CD4-positive, alpha-beta T cell (primary cell): ENCODE measurements at regions not wholly inside any gene's neighbourhood (a gene's known extent, or its start where the extent isn't known, plus 50 kb on each side); places are given as distances from the start of the nearest gene placed in this dataset.

Source experiments
- ATAC-seq: fragments of 200-7000 bp; cut with Tn5 transposase; one replicate; pipeline ENCODE4 v1.10.0; 2022; ENCODE audit warnings: mild to moderate bottlenecking; ENCODE audit not compliant: poor library complexity
- CTCF ChIA-PET: fragments of 350-600 bp; sonication (Branson Sonifier 250); formaldehyde crosslinking; loops from one replicate; lab custom pipeline; 2021; ENCODE audit warnings: antibody characterized with exemption, inconsistent platforms; lab: Charles Lee
- POLR2A ChIA-PET: fragments of 350-600 bp; sonication (Branson Sonifier 250); formaldehyde crosslinking; loops from one replicate; lab custom pipeline; 2021; ENCODE audit warnings: antibody characterized with exemption, inconsistent platforms; lab: Charles Lee
- DNase-seq, 14 experiments: peaks; one replicate each; pipeline ENCODE4 v3.0.0-alpha.2; 2013 to 2020; ENCODE audit warnings: mixed read lengths in 2 of 14
- H3K27ac ChIP-seq, 2 donors: one replicate each; pipeline versions ENCODE4 v1.5.1 to v1.7.0; 2013; ENCODE audit warnings: low read length in 2 of 2, low read depth in 1 of 2, mild to moderate bottlenecking in 1 of 2
- H3K27me3 ChIP-seq, 2 experiments: 1 replicate in 1 of 2; 2 replicates in 1 of 2; pipeline versions ENCODE4 v1.6.1 to v1.7.0; 2013; ENCODE audit warnings: low read length in 2 of 2, control low read depth in 1 of 2, mild to moderate bottlenecking in 1 of 2, moderate library complexity in 1 of 2; ENCODE audit not compliant: insufficient read depth in 2 of 2, control insufficient read depth in 1 of 2
- H3K36me3 ChIP-seq: one replicate; pipeline ENCODE4 v1.6.1; 2013; ENCODE audit warnings: low read length, control low read depth; ENCODE audit not compliant: insufficient read depth
- H3K4me1 ChIP-seq: one replicate; pipeline ENCODE4 v1.6.1; 2013; ENCODE audit warnings: low read length, control low read depth; ENCODE audit not compliant: insufficient read depth
- H3K4me3 ChIP-seq: one replicate; pipeline ENCODE4 v1.5.1; 2013; ENCODE audit warnings: mild to moderate bottlenecking, low read length, moderate library complexity
- H3K9me3 ChIP-seq, 2 experiments: 1 replicate in 1 of 2; 2 replicates in 1 of 2; pipeline versions ENCODE4 v1.6.1 to v1.7.0; 2013; ENCODE audit warnings: low read length in 2 of 2, mild to moderate bottlenecking in 2 of 2, control low read depth in 1 of 2, moderate library complexity in 1 of 2; ENCODE audit not compliant: control insufficient read depth in 1 of 2, insufficient read depth in 1 of 2
- H3K27ac Mint-ChIP-seq: one replicate; pipeline ENCODE4 v1.8.0; 2020; ENCODE audit warnings: mixed read lengths
- H3K27me3 Mint-ChIP-seq: one replicate; pipeline ENCODE4 v1.8.0; 2021; ENCODE audit warnings: mixed read lengths
- H3K36me3 Mint-ChIP-seq: one replicate; pipeline ENCODE4 v1.8.0; 2021; ENCODE audit warnings: low read depth, mixed read lengths
- H3K4me1 Mint-ChIP-seq: one replicate; pipeline ENCODE4 v1.8.0; 2021; ENCODE audit warnings: low read depth, mixed read lengths
- H3K4me3 Mint-ChIP-seq: one replicate; pipeline ENCODE4 v1.8.0; 2020; ENCODE audit warnings: mild to moderate bottlenecking, mixed read lengths
- H3K9me3 Mint-ChIP-seq: one replicate; pipeline ENCODE4 v1.8.0; 2020; ENCODE audit warnings: mixed read lengths
- CTCF ChIP-seq: fragments of 200-600 bp; IDR thresholded peaks from one replicate; pipeline ENCODE4 v1.8.0; 2022; ENCODE audit warnings: antibody characterized with exemption, mild to moderate bottlenecking
- intact Hi-C, 2 experiments: fragments of 100-400 bp; cut with DNase I in 1 of 2; cut with micrococcal nuclease in 1 of 2; formaldehyde crosslinking; loops; one replicate each; pipeline versions ENCODE4 v1.15.1 to v1.9.0; 2023 to 2025; cut with DNase I, micrococcal nuclease

GRCh38 chr22:49721211-49721763 is 106.4 kb downstream of the BRD1 start:
- peaks cover 9% of the 10 kb centered on the region for H3K27me3 Mint-ChIP-seq
- Histone ChIP-seq H3K27ac (no peak overlapping the region), H3K27me3 (peaks cover under 1 to 6% of the 10 kb centered on the region in 2 experiments), H3K4me3 (no peak overlapping the region), H3K36me3 (no peaks in the 10 kb centered on the region), H3K9me3 (no peaks in the 10 kb centered on the region), H3K4me1 (peaks cover 22% of the 10 kb centered on the region)
- H3K9me3 Mint-ChIP-seq = no peaks in the 10 kb centered on the region
- ATAC-seq (no peak), DNase-seq (no peak)
- peaks cover 16% of the 10 kb centered on the region for H3K4me1 Mint-ChIP-seq
- POLR2A ChIA-PET = no interaction called here
- CTCF ChIA-PET = no interaction called here
- no peaks in the 10 kb centered on the region for H3K36me3 Mint-ChIP-seq
- H3K4me3 Mint-ChIP-seq = no peak overlapping the region
- intact Hi-C loops = loop anchor here in 1 of 2 experiments (10.0 kb wide), 1 partner anchor 666 kb away; no protein-coding TSS in a partner anchor
- no peak overlapping the region for H3K27ac Mint-ChIP-seq
- TF ChIP-seq CTCF = no peak

DNA sequence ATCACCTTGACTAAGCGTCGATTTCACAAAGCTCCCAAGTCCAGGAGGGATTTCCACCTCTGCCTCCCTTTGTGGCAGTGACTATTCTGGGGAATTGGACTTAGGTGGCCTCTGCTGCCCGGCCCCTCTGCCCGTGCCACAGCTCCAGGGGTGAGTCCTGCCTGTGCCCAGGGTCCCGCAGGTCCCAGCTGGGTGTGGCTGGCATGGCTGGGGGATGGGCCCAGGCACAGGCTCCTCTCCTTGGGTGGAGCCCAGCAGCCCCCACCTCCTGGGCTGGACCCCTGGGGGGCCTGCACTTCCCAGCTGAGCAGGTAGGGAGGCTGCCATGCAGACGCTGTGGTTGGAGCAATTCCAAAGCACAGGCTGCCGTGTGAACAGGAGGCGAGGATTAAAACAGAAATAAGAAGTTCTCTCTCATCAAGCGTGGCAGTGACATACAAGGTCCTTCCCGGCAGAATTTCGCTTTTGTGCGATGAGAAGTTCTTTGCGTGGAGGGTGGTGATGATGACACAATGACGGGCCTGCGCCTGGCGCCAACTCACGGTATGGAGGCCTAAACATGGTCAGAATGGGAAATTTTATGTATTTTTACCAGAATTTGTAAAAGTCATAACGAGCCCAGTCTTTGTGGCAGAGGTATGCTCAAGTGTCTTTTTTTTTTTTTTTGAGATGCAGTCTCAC is 107.3 kb downstream of the BRD1 start:
- intact Hi-C loops = loop anchor here in 1 of 2 experiments (10.0 kb wide), 1 partner anchor 666 kb away; no protein-coding TSS in a partner anchor
- Mint-ChIP-seq H3K36me3 (no peaks in the 10 kb centered on the region), H3K27me3 (peaks cover 5% of the 10 kb centered on the region), H3K27ac (no peak overlapping the region), H3K4me3 (no peak overlapping the region), H3K9me3 (no peaks in the 10 kb centered on the region), H3K4me1 (peaks cover 16% of the 10 kb centered on the region)
- H3K4me1 ChIP-seq = peaks cover 21% of the 10 kb centered on the region
- H3K27me3 ChIP-seq = peaks cover 0 to 5% of the 10 kb centered on the region in 2 experiments
- no peak for TF ChIP-seq CTCF
- H3K27ac ChIP-seq = no peak overlapping the region
- DNase-seq = no peak
- no peaks in the 10 kb centered on the region for H3K36me3 ChIP-seq
- H3K4me3 ChIP-seq = no peak overlapping the region
- H3K9me3 ChIP-seq = no peaks in the 10 kb centered on the region
- ChIA-PET CTCF (no interaction called here), POLR2A (no interaction called here)
- no peak for ATAC-seq

DNA sequence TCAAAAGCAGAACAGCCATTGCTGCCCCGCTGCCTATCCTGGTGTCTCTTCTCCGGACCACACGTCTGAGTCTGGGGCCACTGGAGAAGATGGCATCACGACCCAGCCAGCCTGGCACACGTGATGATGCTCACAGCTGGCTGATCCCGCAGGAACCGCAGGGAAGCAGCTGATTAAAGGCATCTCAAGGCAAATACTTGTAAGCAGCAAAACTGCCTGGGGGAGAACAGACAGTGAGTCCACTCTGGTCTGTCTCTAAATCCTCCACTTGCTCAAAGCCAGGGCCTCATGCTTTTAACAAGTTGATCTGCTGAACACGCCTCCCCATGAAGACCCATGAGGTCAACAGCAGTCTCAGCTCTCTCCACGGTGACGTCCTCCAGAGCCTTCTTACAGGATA is 108.6 kb downstream of the BRD1 start:
- no peaks in the 10 kb centered on the region for H3K36me3 Mint-ChIP-seq
- peaks cover 3% of the 10 kb centered on the region for H3K27me3 Mint-ChIP-seq
- H3K9me3 Mint-ChIP-seq = no peaks in the 10 kb centered on the region
- H3K4me3 ChIP-seq = no peak overlapping the region
- POLR2A ChIA-PET = no interaction called here
- DNase-seq = no peak
- no peak overlapping the region for H3K27ac ChIP-seq
- TF ChIP-seq CTCF = no peak
- no peak overlapping the region for H3K4me3 Mint-ChIP-seq
- ATAC-seq = no peak
- H3K27me3 ChIP-seq = no peaks in the 10 kb centered on the region
- intact Hi-C loops = no loop called here
- H3K27ac Mint-ChIP-seq = no peak overlapping the region
- H3K4me1 ChIP-seq = peaks cover 8% of the 10 kb centered on the region
- CTCF ChIA-PET = no interaction called here
- H3K4me1 Mint-ChIP-seq = peaks cover 12% of the 10 kb centered on the region
- no peaks in the 10 kb centered on the region for H3K9me3 ChIP-seq
- H3K36me3 ChIP-seq = no peaks in the 10 kb centered on the region
